ENCODE measurements at regions not wholly inside any gene's neighbourhood (a gene's known extent, or its start where the extent isn't known, plus 50 kb on each side); places are given as distances from the start of the nearest gene placed in this dataset.

DNA sequence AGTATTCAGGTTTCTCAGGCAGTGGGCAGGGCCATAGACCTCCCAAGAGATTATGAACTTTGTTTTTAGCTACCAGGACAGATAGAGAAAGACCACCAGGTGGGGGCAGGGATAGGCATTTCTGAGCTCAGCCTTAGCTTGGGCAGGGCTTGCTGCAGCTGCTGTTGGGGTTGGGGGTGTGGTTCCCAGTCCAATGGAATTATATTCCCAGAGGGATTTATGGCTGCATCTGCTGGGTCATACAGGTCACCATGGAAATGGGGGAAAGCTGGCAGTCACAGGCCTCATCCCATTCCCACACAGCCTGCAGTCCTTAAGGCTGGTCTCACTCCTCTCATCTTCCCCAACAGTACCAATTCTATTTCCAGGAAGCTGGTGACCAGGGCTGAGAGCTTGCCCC, 144.6 kb upstream of the ZPLD1 start:
- FAIRE-seq (no peak), DNase-seq (ENCODE audit: low spot score) (no peak), ATAC-seq (no peak)
- Histone ChIP-seq H3K4me2 (ENCODE audit: low read depth, low read length) (no peak overlapping the region), H3K36me3 (replicated peaks in 1 of 2; ENCODE audit: control insufficient read depth in 1 of 2, insufficient read depth in 2 of 2, low read length in 2 of 2) (no peaks in the 10 kb centered on the region), H3K4me3 (replicated peaks in 1 of 3; ENCODE audit: insufficient read depth in 1 of 3, low read depth in 2 of 3, low read length in 3 of 3) (no peak overlapping the region), H3K79me2 (ENCODE audit: insufficient read depth, low read length) (no peaks in the 10 kb centered on the region), H3K4me1 (ENCODE audit: insufficient read depth, low read length) (no peaks in the 10 kb centered on the region), H3K9ac (ENCODE audit: insufficient read depth, low read depth, low read length) (no peak overlapping the region), H3K9me3 (ENCODE audit: low read length) (no peaks in the 10 kb centered on the region), H4K20me1 (ENCODE audit: insufficient read depth, low read length) (no peaks in the 10 kb centered on the region), H2AFZ (ENCODE audit: low read length) (no peak overlapping the region), H3K27me3 (ENCODE audit: control insufficient read depth in 1 of 2, insufficient read depth in 2 of 2, low read length in 2 of 2) (no peaks in the 10 kb centered on the region), H3K27ac (ENCODE audit: extremely low read length, insufficient read depth, low read length) (no peak overlapping the region)
- intact Hi-C loops (cut with micrococcal nuclease; ENCODE audit: unreplicated experiment) (no loop called here), in situ Hi-C loops (cut with HindIII; ENCODE audit: extremely low pct_ligation_motif_present, low pct_unique_long_range_greater_than_20kb) (no loop called here)
- TF ChIP-seq, protein P1, sequence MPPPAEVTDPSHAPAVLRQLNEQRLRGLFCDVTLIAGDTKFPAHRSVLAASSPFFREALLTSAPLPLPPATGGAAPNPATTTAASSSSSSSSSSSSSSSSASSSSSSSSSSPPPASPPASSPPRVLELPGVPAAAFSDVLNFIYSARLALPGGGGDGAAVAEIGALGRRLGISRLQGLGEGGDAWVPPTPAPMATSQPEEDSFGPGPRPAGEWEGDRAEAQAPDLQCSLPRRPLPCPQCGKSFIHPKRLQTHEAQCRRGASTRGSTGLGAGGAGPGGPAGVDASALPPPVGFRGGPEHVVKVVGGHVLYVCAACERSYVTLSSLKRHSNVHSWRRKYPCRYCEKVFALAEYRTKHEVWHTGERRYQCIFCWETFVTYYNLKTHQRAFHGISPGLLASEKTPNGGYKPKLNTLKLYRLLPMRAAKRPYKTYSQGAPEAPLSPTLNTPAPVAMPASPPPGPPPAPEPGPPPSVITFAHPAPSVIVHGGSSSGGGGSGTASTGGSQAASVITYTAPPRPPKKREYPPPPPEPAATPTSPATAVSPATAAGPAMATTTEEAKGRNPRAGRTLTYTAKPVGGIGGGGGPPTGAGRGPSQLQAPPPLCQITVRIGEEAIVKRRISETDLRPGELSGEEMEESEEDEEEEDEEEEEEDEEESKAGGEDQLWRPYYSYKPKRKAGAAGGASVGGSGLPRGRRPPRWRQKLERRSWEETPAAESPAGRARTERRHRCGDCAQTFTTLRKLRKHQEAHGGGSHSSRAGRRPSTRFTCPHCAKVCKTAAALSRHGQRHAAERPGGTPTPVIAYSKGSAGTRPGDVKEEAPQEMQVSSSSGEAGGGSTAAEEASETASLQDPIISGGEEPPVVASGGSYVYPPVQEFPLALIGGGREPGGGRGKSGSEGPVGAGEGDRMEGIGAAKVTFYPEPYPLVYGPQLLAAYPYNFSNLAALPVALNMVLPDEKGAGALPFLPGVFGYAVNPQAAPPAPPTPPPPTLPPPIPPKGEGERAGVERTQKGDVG (CRISPR knock-in tag; IDR thresholded peaks at IDR 0.05; ENCODE audit: borderline replicate concordance) = no peak
- TF ChIP-seq CEBPB (IDR thresholded peaks at IDR 0.05; ENCODE audit: borderline replicate concordance, low read depth, low read length) (no peak), JDP2 (CRISPR knock-in tag; IDR thresholded peaks at IDR 0.05; ENCODE audit: borderline replicate concordance) (no peak), ZNF326 (CRISPR knock-in tag; IDR thresholded peaks at IDR 0.05; ENCODE audit: borderline replicate concordance) (no peak), RAD51 (IDR thresholded peaks at IDR 0.05; ENCODE audit: borderline replicate concordance) (no peak)
- BruUV-seq (replicated peaks) = no TSS peak
- ChIA-PET CTCF (ENCODE audit: low intra/inter-chr PET ratio, low total read pairs) (no interaction called here), POLR2A (no interaction called here)

DNA sequence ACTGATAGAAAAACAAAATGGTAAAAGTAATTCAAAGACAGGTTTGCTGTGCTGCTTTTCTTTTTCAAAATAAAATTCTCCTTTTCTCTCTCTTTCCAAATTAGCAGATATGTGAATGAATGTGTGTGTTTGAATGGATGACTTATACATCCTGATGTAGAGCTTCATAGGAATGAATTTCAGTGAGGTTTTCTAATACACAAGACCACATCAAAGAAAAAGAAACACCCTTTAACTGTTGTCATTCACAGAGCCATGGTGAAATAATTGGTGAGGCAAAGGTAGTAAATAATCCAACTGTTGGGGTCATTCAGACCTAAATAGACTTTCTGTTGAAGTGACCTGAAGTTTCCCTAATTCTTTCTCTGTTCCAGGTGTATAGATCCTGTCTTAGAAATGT, 139.1 kb upstream of the ZPLD1 start:
- no peaks in the 10 kb centered on the region for H3K9me3 ChIP-seq (ENCODE audit: low read length)
- no peaks in the 10 kb centered on the region for H3K79me2 ChIP-seq (ENCODE audit: insufficient read depth, low read length)
- no peak overlapping the region for H3K4me3 ChIP-seq (replicated peaks in 1 of 3; ENCODE audit: insufficient read depth in 1 of 3, low read depth in 2 of 3, low read length in 3 of 3)
- ChIA-PET CTCF (ENCODE audit: low intra/inter-chr PET ratio, low total read pairs) (no interaction called here), POLR2A (no interaction called here)
- DNase-seq (ENCODE audit: low spot score) (no peak), ATAC-seq (no peak), FAIRE-seq (no peak)
- intact Hi-C loops (cut with micrococcal nuclease; ENCODE audit: unreplicated experiment) = no loop called here
- H3K4me1 ChIP-seq (ENCODE audit: insufficient read depth, low read length) = no peaks in the 10 kb centered on the region
- no peak overlapping the region for H3K9ac ChIP-seq (ENCODE audit: insufficient read depth, low read depth, low read length)
- in situ Hi-C loops (cut with HindIII; ENCODE audit: extremely low pct_ligation_motif_present, low pct_unique_long_range_greater_than_20kb) = no loop called here
- H4K20me1 ChIP-seq (ENCODE audit: insufficient read depth, low read length) = no peaks in the 10 kb centered on the region
- H3K27me3 ChIP-seq (ENCODE audit: control insufficient read depth in 1 of 2, insufficient read depth in 2 of 2, low read length in 2 of 2) = no peaks in the 10 kb centered on the region
- no TSS peak for BruUV-seq (replicated peaks)
- H3K36me3 ChIP-seq (replicated peaks in 1 of 2; ENCODE audit: control insufficient read depth in 1 of 2, insufficient read depth in 2 of 2, low read length in 2 of 2) = no peaks in the 10 kb centered on the region
- H2AFZ ChIP-seq (ENCODE audit: low read length) = no peak overlapping the region
- H3K4me2 ChIP-seq (ENCODE audit: low read depth, low read length) = no peak overlapping the region
- H3K27ac ChIP-seq (ENCODE audit: extremely low read length, insufficient read depth, low read length) = no peak overlapping the region
- TF ChIP-seq, protein P2, sequence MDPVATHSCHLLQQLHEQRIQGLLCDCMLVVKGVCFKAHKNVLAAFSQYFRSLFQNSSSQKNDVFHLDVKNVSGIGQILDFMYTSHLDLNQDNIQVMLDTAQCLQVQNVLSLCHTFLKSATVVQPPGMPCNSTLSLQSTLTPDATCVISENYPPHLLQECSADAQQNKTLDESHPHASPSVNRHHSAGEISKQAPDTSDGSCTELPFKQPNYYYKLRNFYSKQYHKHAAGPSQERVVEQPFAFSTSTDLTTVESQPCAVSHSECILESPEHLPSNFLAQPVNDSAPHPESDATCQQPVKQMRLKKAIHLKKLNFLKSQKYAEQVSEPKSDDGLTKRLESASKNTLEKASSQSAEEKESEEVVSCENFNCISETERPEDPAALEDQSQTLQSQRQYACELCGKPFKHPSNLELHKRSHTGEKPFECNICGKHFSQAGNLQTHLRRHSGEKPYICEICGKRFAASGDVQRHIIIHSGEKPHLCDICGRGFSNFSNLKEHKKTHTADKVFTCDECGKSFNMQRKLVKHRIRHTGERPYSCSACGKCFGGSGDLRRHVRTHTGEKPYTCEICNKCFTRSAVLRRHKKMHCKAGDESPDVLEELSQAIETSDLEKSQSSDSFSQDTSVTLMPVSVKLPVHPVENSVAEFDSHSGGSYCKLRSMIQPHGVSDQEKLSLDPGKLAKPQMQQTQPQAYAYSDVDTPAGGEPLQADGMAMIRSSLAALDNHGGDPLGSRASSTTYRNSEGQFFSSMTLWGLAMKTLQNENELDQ (CRISPR knock-in tag; IDR thresholded peaks at IDR 0.05; ENCODE audit: borderline replicate concordance) = no peak
- TF ChIP-seq ZNF792 (CRISPR knock-in tag; IDR thresholded peaks at IDR 0.05) = no peak
- no peak for TF ChIP-seq MEF2D (CRISPR knock-in tag; IDR thresholded peaks at IDR 0.05)
- no peak for TF ChIP-seq HES4 (CRISPR knock-in tag; IDR thresholded peaks at IDR 0.05; ENCODE audit: borderline replicate concordance)
- TF ChIP-seq PTBP1 (IDR thresholded peaks at IDR 0.05; ENCODE audit: low read depth, low read length, poor library complexity, severe bottlenecking) = no peak
- TF ChIP-seq SAP130 (CRISPR knock-in tag; IDR thresholded peaks at IDR 0.05; ENCODE audit: low read depth) = no peak
- TF ChIP-seq, protein P3, sequence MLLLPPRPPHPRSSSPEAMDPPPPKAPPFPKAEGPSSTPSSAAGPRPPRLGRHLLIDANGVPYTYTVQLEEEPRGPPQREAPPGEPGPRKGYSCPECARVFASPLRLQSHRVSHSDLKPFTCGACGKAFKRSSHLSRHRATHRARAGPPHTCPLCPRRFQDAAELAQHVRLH (CRISPR knock-in tag; IDR thresholded peaks at IDR 0.05; ENCODE audit: borderline replicate concordance, low read depth) = no peak
- no peak for TF ChIP-seq MAFK (conservative IDR thresholded peaks at IDR 0.05 in 1 of 2, IDR thresholded peaks at IDR 0.05 in 1 of 2; ENCODE audit: low read length in 2 of 2)
- no peak for TF ChIP-seq RARG (CRISPR knock-in tag; IDR thresholded peaks at IDR 0.05; ENCODE audit: low read depth)
- no peak for TF ChIP-seq CEBPB (IDR thresholded peaks at IDR 0.05; ENCODE audit: borderline replicate concordance, low read depth, low read length)
